ENCODE measurements at regions not wholly inside any gene's neighbourhood (a gene's known extent, or its start where the extent isn't known, plus 50 kb on each side); places are given as distances from the start of the nearest gene placed in this dataset.

DNA sequence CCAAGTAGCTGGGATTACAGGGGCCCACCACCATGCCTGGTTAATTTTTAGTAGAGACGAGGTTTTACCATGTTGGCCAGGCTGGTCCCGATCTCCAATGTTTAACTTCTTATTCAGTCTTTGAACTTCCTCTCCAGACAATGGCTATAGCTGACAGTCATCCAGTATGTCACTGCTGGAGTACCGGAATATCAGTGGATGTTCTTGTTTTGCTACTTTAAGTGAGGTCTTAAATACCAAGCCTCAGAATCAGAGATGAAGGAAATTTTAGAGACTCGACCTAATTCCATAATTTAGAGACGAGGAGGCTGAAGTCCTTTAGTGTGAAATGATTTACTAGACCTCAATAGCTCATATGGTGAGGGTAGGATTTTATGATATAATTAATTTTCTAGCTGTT is 294.8 kb upstream of the KLF6 start:
- TF ChIP-seq POLR2AphosphoS5 (IDR thresholded peaks at IDR 0.05; ENCODE audit: low read depth, low read length): no peak
- TF ChIP-seq POLR2A (IDR thresholded peaks at IDR 0.05; ENCODE audit: low read depth, low read length): no peak
- TF ChIP-seq TAF1 (IDR thresholded peaks at IDR 0.05; ENCODE audit: low read depth, low read length): no peak
- TF ChIP-seq SPI1 (IDR thresholded peaks at IDR 0.05; ENCODE audit: low read depth, low read length): no peak
